Myocyte (in vitro differentiated cells): ENCODE measurements at regions not wholly inside any gene's neighbourhood (a gene's known extent, or its start where the extent isn't known, plus 50 kb on each side); places are given as distances from the start of the nearest gene placed in this dataset.

Source experiments
- DNase-seq: peaks from one replicate; pipeline ENCODE4 v3.0.0-alpha.2; 2012; ENCODE audit warnings: low read depth

DNA sequence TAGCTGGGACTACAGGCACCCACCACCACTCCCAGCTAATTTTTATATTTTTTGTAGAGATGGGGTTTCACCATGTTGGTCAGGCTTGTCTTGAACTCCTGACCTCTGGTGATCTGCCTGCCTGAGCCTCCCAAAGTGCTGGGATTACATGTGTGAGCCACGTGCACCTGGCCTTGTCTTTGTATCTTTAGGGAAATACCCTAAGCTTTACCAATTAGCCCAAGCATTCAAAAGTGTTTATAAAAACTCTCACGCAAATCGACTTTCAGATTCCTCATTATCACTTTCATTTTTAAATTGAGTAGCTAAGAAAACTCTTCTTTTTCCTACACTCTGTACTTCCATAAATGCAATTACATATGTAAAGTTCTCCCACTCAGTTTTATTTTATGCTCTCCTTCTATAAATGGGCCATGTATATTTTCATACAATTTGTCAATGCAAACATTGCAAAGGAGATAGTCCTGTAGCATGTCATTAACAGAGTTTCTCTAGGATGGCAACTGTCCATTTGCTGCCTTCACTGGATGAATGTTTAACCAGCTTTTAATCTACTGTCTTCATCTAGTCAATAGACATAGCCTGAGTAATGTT is 326.2 kb upstream of the LRATD1 start:
- DNase-seq: no peak

- DNase-seq: no peak
These were observed 319.2 kb upstream of the LRATD1 start for GRCh38 chr2:14313341-14313740.

GRCh38 chr2:14316594-14316993 is 315.9 kb upstream of the LRATD1 start:
- DNase-seq: no peak

GRCh38 chr2:14321357-14321756 is 311.2 kb upstream of the LRATD1 start:
- no peak for DNase-seq

GRCh38 chr2:14322306-14322705 is 310.2 kb upstream of the LRATD1 start:
- DNase-seq: no peak

DNA sequence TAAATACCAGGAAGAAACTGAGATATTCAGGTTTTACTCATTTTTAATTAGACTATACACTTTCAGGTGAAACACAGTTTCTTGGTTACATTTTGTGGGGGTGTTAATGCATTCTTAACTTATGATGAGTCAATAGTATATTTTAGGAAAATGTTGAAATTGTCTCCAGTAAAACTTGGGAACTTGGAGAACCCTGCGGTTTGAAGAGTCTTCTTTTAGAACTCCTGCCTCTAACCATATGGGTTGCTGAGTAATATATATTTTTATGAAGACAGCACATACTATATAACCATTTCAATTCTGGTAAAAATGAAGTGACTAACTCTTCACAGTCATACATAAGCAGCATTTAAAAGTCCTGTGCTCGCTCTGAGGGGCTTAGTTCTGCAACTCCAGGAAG is 308.2 kb upstream of the LRATD1 start:
- no peak for DNase-seq

GRCh38 chr2:14330884-14331283 is 301.6 kb upstream of the LRATD1 start:
- DNase-seq: no peak

GRCh38 chr2:14336759-14337382 is 295.6 kb upstream of the LRATD1 start:
- DNase-seq: no peak

DNA sequence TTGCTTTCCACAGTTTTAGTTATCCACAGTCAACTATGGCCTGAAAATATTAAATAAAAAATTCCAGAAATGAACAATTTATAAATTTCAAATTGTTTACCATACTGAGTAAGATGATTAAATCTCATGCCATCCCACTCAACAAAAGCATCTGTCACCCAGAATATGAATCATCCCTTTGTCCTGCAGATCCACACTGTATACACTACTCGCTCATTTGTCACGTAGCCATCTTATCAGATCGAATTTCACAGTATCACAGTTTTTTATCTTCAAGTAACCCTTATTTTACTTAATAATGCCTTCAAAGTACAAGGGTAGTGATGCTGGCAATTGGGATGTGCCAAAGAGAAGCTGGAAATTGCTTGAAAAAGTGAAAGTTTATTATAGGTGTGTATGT is 291.8 kb upstream of the LRATD1 start:
- no peak for DNase-seq

DNA sequence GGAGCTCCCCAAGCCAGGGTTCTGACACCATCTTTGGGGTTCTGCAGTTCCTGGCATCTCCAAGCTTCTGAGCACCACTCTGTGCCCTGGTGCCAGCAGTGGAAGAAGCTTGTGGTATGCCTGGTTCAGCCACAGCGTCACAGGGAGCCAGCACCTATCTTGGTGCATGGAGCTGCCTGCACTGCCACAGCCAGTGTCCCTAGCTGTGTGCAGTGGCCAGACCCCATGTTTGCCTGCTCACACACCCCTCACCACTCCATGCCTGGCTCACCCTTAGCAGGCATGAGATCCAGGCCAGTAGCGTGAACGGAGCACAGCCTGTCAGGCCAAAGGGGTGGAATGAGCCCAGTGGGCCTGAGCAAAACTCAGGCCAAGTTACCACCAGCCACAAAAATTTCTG is 290.2 kb upstream of the LRATD1 start:
- DNase-seq: peak; percentile 2

DNA sequence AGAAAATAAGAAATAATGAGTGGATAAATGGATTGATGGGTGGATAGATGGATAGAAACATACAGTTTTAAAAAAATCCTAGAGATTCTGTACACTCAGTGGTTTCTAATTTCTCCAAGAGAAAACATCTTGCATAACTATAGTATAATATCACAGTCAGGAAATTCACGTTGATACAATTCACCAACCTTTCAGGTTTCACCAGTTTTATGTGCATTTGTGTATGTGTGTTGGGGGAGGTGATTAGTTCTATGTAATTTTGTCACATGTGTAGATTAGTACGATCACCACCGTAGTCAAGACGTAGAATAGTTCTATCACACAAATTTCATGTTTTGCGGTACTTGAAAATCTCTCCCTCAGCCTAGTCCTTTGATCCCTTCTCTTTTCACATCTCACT is 288.2 kb upstream of the LRATD1 start:
- no peak for DNase-seq

GRCh38 chr2:14348247-14348646 is 284.3 kb upstream of the LRATD1 start:
- no peak for DNase-seq

DNA sequence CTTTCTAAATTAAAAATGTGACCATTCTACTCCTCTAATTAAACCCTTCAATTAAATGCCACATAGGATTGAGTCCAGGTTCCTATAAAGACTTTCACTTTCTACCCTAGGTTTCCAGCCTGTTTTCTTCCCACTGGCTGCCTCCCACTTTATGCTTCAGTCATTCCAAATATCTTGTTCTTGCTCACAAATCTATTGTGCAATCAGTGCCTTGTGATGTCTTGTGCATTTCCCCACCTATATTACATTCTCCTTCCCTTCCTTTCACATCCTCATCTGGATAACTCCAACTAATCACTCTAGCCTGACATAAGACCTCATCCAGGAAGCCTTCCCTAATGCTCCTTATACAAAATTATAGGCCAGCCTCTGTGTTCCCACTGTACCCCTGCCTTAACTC is 281.7 kb upstream of the LRATD1 start:
- DNase-seq: no peak

- no peak for DNase-seq
These were observed 280.4 kb upstream of the LRATD1 start for GRCh38 chr2:14352067-14352466.

GRCh38 chr2:14354231-14354630 is 278.3 kb upstream of the LRATD1 start:
- DNase-seq: no peak

DNA sequence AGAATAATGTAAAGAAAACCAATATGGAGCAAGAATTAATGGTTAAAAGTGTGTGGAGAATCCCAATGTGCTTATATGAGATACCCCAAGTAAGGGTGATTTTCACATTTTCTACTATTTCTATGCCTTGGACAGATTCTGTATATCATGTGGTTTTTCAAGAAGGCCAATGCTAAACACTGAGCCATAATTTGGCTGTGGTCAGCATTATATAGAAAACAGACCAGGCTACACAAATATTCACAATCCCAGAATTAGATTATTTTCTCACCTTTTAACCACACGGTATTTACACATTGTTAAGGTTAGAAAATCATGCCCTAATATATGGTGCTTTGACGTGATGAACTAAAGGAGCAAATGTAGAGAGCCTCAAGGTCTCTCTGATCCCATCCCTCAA is 277.4 kb upstream of the LRATD1 start:
- DNase-seq: no peak

- no peak for DNase-seq
These were observed 274.2 kb upstream of the LRATD1 start for GRCh38 chr2:14358339-14358738.

DNA sequence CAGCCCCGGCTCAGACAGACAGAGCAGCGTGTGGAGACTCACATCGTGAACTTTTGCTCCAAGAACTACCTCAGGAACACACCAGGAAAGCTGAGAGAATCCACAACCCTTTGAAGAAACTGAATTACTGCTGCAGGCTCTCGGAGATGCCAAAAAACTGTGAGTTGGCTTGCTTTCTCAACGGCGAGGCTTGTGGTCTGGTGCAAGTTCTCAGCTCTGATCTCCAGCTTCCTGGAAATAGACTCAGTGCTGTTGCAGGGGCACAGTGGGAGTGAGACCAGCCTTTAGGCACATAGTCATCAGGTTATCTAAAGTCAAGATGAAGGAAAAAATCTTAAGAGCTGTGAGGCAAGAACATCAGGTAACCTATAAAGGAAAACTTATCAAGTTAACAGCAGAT is 273.7 kb upstream of the LRATD1 start:
- DNase-seq: no peak

- DNase-seq: no peak
These were observed 269.4 kb upstream of the LRATD1 start for GRCh38 chr2:14363137-14363536.

DNA sequence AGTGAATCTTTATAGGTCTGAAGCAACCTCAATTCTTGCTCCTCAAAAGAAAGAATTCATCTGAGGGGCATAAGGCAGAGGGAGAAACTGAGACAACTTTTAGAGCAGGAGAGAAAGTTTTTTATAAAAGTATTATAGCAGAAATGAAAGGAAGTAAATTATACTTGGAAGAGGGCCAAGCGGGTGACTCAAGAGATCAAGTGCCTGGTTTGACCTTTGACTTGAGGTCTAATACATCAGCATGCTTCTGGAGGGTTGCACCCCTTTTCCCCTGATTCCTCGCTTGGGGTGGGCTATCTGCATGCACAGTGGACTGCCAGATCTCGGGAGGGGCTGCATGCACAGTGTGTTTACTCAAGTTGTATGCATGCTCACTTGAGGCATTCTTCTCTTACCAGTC is 268.5 kb upstream of the LRATD1 start:
- DNase-seq: no peak

DNA sequence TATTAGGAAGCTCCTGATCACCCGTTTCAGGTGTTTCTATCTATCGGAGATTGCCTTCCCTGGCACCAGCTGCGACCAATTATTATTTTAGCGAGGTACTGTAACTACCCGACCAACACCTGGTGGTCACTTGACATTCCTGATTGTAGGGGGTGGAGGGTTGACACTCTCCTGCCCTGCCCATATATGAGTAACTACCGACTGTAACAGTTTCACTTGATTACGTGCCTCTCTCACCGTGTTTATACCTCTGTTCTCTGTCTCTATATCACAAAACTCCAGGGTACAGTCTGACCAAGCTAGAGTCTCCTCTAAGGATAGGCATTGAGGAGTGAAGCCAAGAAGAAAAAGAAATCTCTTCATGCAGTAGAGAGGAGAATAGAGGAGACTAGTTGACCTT is 268.0 kb upstream of the LRATD1 start:
- DNase-seq: no peak

GRCh38 chr2:14385043-14385442 is 247.5 kb upstream of the LRATD1 start:
- no peak for DNase-seq

GRCh38 chr2:14387332-14387731 is 245.2 kb upstream of the LRATD1 start:
- no peak for DNase-seq

DNA sequence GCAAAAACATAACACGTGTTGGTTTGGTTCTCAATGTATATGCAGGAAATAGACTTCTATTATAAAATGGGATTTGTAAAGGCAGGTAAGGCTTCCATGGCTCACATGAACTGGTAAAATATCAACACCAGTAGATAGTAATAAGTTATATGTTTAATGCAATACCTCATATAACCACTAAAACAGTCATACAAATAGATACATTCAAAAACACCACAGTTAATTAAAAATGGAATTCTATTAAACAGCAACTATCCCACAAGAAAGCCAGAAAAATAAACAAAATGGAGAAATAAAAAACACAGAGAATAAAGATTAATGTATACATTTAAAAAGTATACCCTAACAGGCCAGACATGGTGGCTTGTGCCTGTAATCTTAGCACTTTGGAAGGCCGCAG is 243.8 kb upstream of the LRATD1 start:
- no peak for DNase-seq
